GM12891 (cell line): ENCODE measurements at regions not wholly inside any gene's neighbourhood (a gene's known extent, or its start where the extent isn't known, plus 50 kb on each side); places are given as distances from the start of the nearest gene placed in this dataset.

Source experiments
- POLR2A ChIP-seq: IDR thresholded peaks from 2 replicates; pipeline ENCODE4 v1.6.1; 2011; ENCODE audit warnings: low read depth, low read length, control low read depth
- POLR2AphosphoS5 ChIP-seq: IDR thresholded peaks from 2 replicates; pipeline ENCODE4 v1.6.1; 2011; ENCODE audit warnings: low read depth, low read length, control low read depth
- TAF1 ChIP-seq: IDR thresholded peaks from 2 replicates; pipeline ENCODE4 v1.6.1; 2011; ENCODE audit warnings: low read depth, low read length, control low read depth

DNA sequence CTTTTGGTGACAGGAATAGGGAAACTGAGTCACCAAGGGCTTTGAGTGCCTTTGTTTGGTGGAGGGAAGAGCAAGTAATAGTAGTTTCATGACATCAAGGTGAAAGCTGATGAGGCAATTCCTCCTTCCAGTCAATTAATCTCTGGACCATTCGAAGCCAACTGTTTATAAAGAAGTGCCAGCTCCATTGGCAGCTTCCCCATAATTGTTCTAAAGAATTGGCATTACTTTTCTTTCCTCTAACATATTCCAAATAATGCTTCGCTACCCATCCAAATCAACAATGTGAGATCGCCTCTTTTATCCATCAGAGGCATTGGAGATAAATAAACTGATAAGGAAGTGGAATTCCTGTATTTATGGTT lies 132.4 kb downstream of the NPR3 start:
- TF ChIP-seq POLR2A, result no peak
- no peak for TF ChIP-seq POLR2AphosphoS5
- TF ChIP-seq TAF1, result no peak
